SHP77 (cell line): ENCODE measurements at regions not wholly inside any gene's neighbourhood (a gene's known extent, or its start where the extent isn't known, plus 50 kb on each side); places are given as distances from the start of the nearest gene placed in this dataset.

Source experiments
- DNase-seq, 2 experiments: peaks; one replicate each; lab custom pipeline; 2025; lab: John Stamatoyannopoulos, UW

DNA sequence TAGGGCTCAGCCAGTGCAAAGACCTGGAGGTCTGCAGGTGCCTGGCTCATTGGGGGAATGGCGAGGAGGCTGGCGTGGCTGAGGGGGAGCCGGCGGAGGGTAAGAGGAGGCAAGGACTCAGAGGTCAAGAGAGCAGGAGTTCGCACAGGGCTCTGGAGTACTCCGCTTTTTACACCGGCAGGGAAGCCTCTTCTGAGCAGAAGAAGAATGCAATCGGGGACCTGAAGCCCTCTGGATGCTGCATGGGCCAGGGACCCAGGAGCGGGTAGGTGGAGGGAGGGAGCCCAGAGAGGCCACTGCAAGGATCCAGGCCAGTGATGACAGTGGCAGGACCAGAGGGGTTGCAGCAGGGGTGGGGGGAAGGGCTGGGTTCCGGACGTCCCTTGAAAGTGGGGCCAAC lies 70.4 kb upstream of the TAMM41 start:
- DNase-seq, result no peak

DNA sequence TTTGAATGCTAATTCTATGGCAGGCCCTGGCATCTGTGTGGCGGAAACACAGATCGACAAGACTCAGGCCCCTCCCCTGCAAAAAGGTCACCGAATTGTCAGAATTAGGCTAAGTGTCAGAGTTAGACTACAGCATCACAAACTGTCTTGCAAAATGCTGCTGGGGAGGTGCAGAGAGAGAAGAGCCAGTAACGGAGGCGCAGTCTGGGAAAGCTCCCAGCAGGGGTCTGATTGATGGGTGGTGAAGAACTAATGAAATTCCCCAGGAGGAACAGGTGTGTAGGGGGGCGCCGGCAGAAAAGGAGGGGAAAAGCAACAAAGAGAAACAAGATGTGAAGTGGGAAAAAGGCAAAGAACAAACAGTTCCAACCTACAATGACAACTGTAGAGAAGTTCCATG lies 72.7 kb upstream of the TAMM41 start:
- DNase-seq, result no peak

DNA sequence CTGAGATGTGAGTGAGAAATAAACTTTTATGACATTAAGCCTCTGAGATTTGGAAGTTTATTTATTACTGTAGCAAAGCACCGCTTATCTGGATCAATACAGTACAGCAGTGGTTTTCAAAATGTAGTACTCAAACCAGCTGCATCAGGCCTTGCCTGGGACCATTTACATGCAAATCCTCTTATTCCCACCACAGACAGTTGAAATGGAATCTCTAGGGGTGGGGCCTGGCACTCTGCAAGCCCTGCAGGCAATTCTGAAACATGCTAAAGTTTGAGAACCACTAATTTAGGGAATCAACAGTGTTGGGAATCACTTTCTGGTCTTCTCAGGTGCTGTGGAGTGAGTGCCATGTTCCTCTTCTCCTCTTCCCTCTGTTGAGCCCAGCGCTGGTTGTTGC lies 77.8 kb upstream of the TAMM41 start:
- DNase-seq, result no peak

GRCh38 chr3:11928381-11928780 lies 75.8 kb upstream of the SYN2 start:
- peak in 1 of 2 experiments; percentile 2 for DNase-seq

GRCh38 chr3:11929531-11929930 lies 74.7 kb upstream of the SYN2 start:
- no peak for DNase-seq

GRCh38 chr3:11930084-11930483 lies 74.1 kb upstream of the SYN2 start:
- DNase-seq, result no peak

- DNase-seq, result no peak
These were observed 71.6 kb upstream of the SYN2 start for GRCh38 chr3:11932636-11933035.

GRCh38 chr3:11933529-11933928 lies 70.7 kb upstream of the SYN2 start:
- DNase-seq, result no peak

- DNase-seq, result peak in 1 of 2 experiments; percentile 29
These were observed 60.0 kb upstream of the SYN2 start for GRCh38 chr3:11944052-11944673.

GRCh38 chr3:11948331-11948730 lies 55.9 kb upstream of the SYN2 start:
- no peak for DNase-seq

- DNase-seq, result no peak
These were observed 55.3 kb upstream of the SYN2 start for GRCh38 chr3:11948866-11949265.

GRCh38 chr3:11949351-11949750 lies 54.8 kb upstream of the SYN2 start:
- no peak for DNase-seq

- no peak for DNase-seq
These were observed 53.6 kb upstream of the SYN2 start for GRCh38 chr3:11950576-11950975.

- DNase-seq, result no peak
These were observed 50.8 kb upstream of the SYN2 start for GRCh38 chr3:11953350-11953749.

- DNase-seq, result peak in 1 of 2 experiments; percentile 0
These were observed 50.4 kb upstream of the SYN2 start for GRCh38 chr3:11953778-11954177.

DNA sequence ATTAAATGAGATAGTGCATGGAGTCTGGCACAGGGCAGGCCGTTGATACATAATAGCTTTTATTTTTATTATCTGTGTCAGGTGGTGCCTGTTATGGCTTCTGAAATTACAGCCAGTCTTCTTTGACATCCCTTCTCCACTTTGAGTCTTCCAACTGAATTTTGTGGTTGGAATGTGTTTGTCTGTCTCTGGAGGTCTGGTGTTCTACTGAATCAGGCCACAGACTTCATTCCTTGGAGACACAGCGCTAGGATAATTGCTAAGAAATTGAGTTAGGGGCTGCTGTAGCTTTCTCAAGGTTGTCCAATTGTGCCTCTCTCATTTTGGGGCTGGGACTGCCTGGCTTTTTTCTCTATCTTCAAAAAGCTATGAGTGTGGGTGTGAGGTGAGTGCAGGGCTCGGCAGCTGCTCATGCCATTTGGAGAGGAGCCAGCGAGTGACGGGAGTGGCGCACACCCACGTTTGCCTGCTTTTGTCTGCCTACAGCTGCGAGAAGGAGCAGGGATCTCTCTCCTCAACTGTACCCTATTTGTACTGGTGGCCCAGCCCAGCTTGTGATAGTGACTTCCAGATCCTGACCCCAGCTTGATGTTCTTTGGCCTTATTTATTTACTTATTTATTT lies 49.8 kb upstream of the SYN2 start:
- DNase-seq, result peak; percentile 59 to 81
